H1 (cell line): ENCODE measurements at regions not wholly inside any gene's neighbourhood (a gene's known extent, or its start where the extent isn't known, plus 50 kb on each side); places are given as distances from the start of the nearest gene placed in this dataset.

Experiments
- CTCF ChIA-PET: fragments of 300-600 bp; sonication (Branson Sonifier 250); formaldehyde crosslinking; loops from one replicate; lab custom pipeline; 2021; ENCODE audit not compliant: partially characterized antibody; lab: Charles Lee
- POLR2A ChIA-PET: fragments of 300-600 bp; sonication (Branson Sonifier 250); formaldehyde crosslinking; loops from one replicate; lab custom pipeline; 2021; ENCODE audit warnings: inconsistent platforms; ENCODE audit not compliant: partially characterized antibody; lab: Charles Lee
- DNase-seq, 2 experiments: peaks; one replicate each; pipeline versions ENCODE4 v3.0.0 to v3.0.0-alpha.2; 2010 to 2022; ENCODE audit warnings: low spot score in 2 of 2, low read depth in 1 of 2, mixed read lengths in 1 of 2
- FAIRE-seq: peaks from 2 replicates; lab custom pipeline; 2011; peaks lifted over from hg19 to GRCh38; lab: Jason Lieb, UNC
- H2AFZ ChIP-seq: 2 replicates; pipeline ENCODE4 v1.8.1; 2012; ENCODE audit warnings: low read length, inconsistent platforms
- H2AK5ac ChIP-seq: 2 replicates; pipeline ENCODE4 v1.6.1; 2013; ENCODE audit warnings: low read depth, low read length
- H2BK120ac ChIP-seq: replicated peaks from 2 replicates; pipeline ENCODE3; 2013; ENCODE audit warnings: low read depth, low read length, inconsistent platforms
- H2BK12ac ChIP-seq: 2 replicates; pipeline ENCODE4 v1.6.1; 2013; ENCODE audit warnings: low read depth, low read length
- H2BK15ac ChIP-seq: 2 replicates; pipeline ENCODE4 v1.6.1; 2013; ENCODE audit warnings: low read length
- H2BK20ac ChIP-seq: 2 replicates; pipeline ENCODE4 v1.6.1; 2013; ENCODE audit warnings: low read length
- H2BK5ac ChIP-seq: 2 replicates; pipeline ENCODE4 v1.6.1; 2013; ENCODE audit warnings: low read depth, low read length
- H3K14ac ChIP-seq: 2 replicates; pipeline ENCODE4 v1.6.1; 2013; ENCODE audit warnings: inconsistent platforms; ENCODE audit not compliant: insufficient read length
- H3K18ac ChIP-seq: 2 replicates; pipeline ENCODE4 v1.6.1; 2013; ENCODE audit warnings: low read length; ENCODE audit errors: extremely low read depth
- H3K23ac ChIP-seq: 2 replicates; pipeline ENCODE4 v1.6.1; 2013; ENCODE audit warnings: inconsistent platforms; ENCODE audit not compliant: insufficient read length
- H3K23me2 ChIP-seq: 2 replicates; pipeline ENCODE4 v1.6.1; 2013; ENCODE audit warnings: low read depth, low read length
- H3K27ac ChIP-seq: 2 replicates; pipeline ENCODE4 v1.6.1; 2011; ENCODE audit warnings: low read depth, low read length, inconsistent platforms
- H3K27me3 ChIP-seq, 4 experiments: replicated peaks in 1 of 4; 1 replicate in 1 of 4; 2 replicates in 3 of 4; pipeline versions ENCODE4 v1.6.1 to v1.8.1; 2011 to 2013; ENCODE audit warnings: low read length in 3 of 4, mild to moderate bottlenecking in 3 of 4, inconsistent platforms in 2 of 4, mixed read lengths in 2 of 4, moderate library complexity in 1 of 4; ENCODE audit not compliant: control insufficient read depth in 3 of 4, insufficient read depth in 3 of 4; ENCODE audit errors: extremely low read depth in 1 of 4
- H3K36me3 ChIP-seq, 4 experiments: 2 replicates each; pipeline versions ENCODE4 v1.6.1 to v1.8.1; 2011 to 2013; ENCODE audit warnings: mild to moderate bottlenecking in 4 of 4, low read length in 3 of 4, moderate library complexity in 2 of 4, control low read depth in 1 of 4, inconsistent platforms in 1 of 4; ENCODE audit not compliant: insufficient read depth in 4 of 4, control insufficient read depth in 2 of 4
- H3K4ac ChIP-seq: replicated peaks from 2 replicates; pipeline ENCODE3; 2013; ENCODE audit warnings: low read length, low read depth, mixed read lengths, inconsistent platforms; ENCODE audit not compliant: insufficient read length
- H3K4me1 ChIP-seq, 4 experiments: replicated peaks in 1 of 4; 1 replicate in 1 of 4; 2 replicates in 3 of 4; pipeline versions ENCODE4 v1.6.1 to v1.8.1; 2011 to 2013; ENCODE audit warnings: low read length in 3 of 4, inconsistent platforms in 2 of 4, mixed read lengths in 1 of 4; ENCODE audit not compliant: insufficient read depth in 4 of 4, control insufficient read depth in 3 of 4
- H3K4me2 ChIP-seq, 2 experiments: 2 replicates each; pipeline versions ENCODE4 v1.6.1 to v1.8.1; 2011 to 2013; ENCODE audit warnings: low read depth in 2 of 2, low read length in 2 of 2, control low read depth in 1 of 2, inconsistent platforms in 1 of 2, mild to moderate bottlenecking in 1 of 2; ENCODE audit not compliant: insufficient read depth in 1 of 2
- H3K4me3 ChIP-seq, 4 experiments: fragments of 200-600, 300-600 bp in 1 of 4; sonication (generic), shearing (Covaris generic), sonication (Bioruptor Twin) in 1 of 4; 2 replicates each; pipeline versions ENCODE4 v1.5.1 to v1.8.1; 2011 to 2016; ENCODE audit warnings: low read length in 4 of 4, low read depth in 3 of 4, control low read depth in 2 of 4, inconsistent platforms in 2 of 4, mild to moderate bottlenecking in 2 of 4, mixed read lengths in 1 of 4, moderate library complexity in 1 of 4; ENCODE audit not compliant: insufficient read depth in 2 of 4; ENCODE audit errors: extremely low read depth in 1 of 4
- H3K56ac ChIP-seq: replicated peaks from 2 replicates; pipeline ENCODE3; 2013; ENCODE audit warnings: low read depth, mild to moderate bottlenecking, mixed read lengths, low read length, inconsistent platforms; ENCODE audit not compliant: insufficient read length
- H3K79me1 ChIP-seq: 2 replicates; pipeline ENCODE4 v1.6.1; 2013; ENCODE audit warnings: low read depth, low read length, control low read depth
- H3K79me2 ChIP-seq, 2 experiments: 2 replicates each; pipeline versions ENCODE4 v1.6.1 to v1.8.1; 2012 to 2013; ENCODE audit warnings: low read length in 2 of 2, mild to moderate bottlenecking in 2 of 2, inconsistent platforms in 1 of 2; ENCODE audit not compliant: insufficient read depth in 2 of 2, control insufficient read depth in 1 of 2
- H3K9ac ChIP-seq, 4 experiments: replicated peaks in 1 of 4; 1 replicate in 1 of 4; 2 replicates in 3 of 4; pipeline versions ENCODE4 v1.6.1 to v1.8.1; 2011 to 2013; ENCODE audit warnings: low read depth in 3 of 4, low read length in 3 of 4, control low read depth in 2 of 4, mild to moderate bottlenecking in 2 of 4, moderate library complexity in 2 of 4, inconsistent platforms in 1 of 4; ENCODE audit errors: extremely low read depth in 1 of 4
- H3K9me3 ChIP-seq, 2 experiments: 2 replicates each; pipeline versions ENCODE4 v1.6.1 to v1.8.1; 2012 to 2013; ENCODE audit warnings: mild to moderate bottlenecking in 2 of 2, moderate library complexity in 2 of 2, control low read depth in 1 of 2, inconsistent platforms in 1 of 2, low read depth in 1 of 2, low read length in 1 of 2, mixed read lengths in 1 of 2; ENCODE audit not compliant: insufficient read depth in 2 of 2
- H4K20me1 ChIP-seq, 2 experiments: replicated peaks in 1 of 2; 2 replicates each; pipeline versions ENCODE3 to v1.8.1; 2011 to 2013; ENCODE audit warnings: inconsistent platforms in 2 of 2, low read length in 2 of 2, mild to moderate bottlenecking in 1 of 2; ENCODE audit not compliant: insufficient read depth in 2 of 2, control insufficient read depth in 1 of 2
- H4K5ac ChIP-seq: 2 replicates; pipeline ENCODE4 v1.6.1; 2013; ENCODE audit warnings: low read length, low read depth, mixed read lengths, inconsistent platforms; ENCODE audit not compliant: insufficient read length
- H4K8ac ChIP-seq: 2 replicates; pipeline ENCODE4 v1.8.0; 2013; ENCODE audit warnings: mild to moderate bottlenecking, moderate library complexity, low read length, inconsistent platforms; ENCODE audit not compliant: insufficient read depth; ENCODE audit errors: extremely low read depth
- H4K91ac ChIP-seq: replicated peaks from 2 replicates; pipeline ENCODE3; 2013; ENCODE audit warnings: low read length, mixed read lengths, inconsistent platforms; ENCODE audit not compliant: insufficient read length
- CTCF ChIP-seq, 3 experiments: IDR thresholded peaks; 1 replicate in 2 of 3; 2 replicates in 1 of 3; pipeline versions ENCODE4 v1.5.1 to v1.6.1; 2011; ENCODE audit warnings: low read length in 3 of 3, mild to moderate bottlenecking in 3 of 3, inconsistent platforms in 2 of 3, low read depth in 1 of 3, moderate library complexity in 1 of 3; ENCODE audit not compliant: insufficient read depth in 1 of 3; ENCODE audit errors: control extremely low read depth in 1 of 3
- MAX ChIP-seq: IDR thresholded peaks from 2 replicates; pipeline ENCODE4 v1.6.1; 2012; ENCODE audit warnings: inconsistent platforms
- WGBS, 2 experiments: shearing (Covaris generic) in 1 of 2; methylation state at CpG; one replicate each; pipeline versions ENCODE4 v1.1.6 to v1.1.7; 2013 to 2015; ENCODE audit warnings: low lambda C conversion rate in 2 of 2, mixed read lengths in 2 of 2, inconsistent platforms in 1 of 2, low coverage in 1 of 2, missing lambda C conversion rate in 1 of 2; ENCODE audit not compliant: insufficient replicate concordance in 2 of 2, insufficient coverage in 1 of 2, insufficient read length in 1 of 2; ENCODE audit errors: extremely low coverage in 1 of 2, missing lambda C conversion rate in 1 of 2; 5-methylcytosine and 5-hydroxymethylcytosine counted together

- Histone ChIP-seq H3K9me3 (no peaks in the 10 kb centered on the region), H3K4me2 (no peak overlapping the region), H3K9ac (no peak overlapping the region), H2BK5ac (no peak overlapping the region), H3K27me3 (peaks cover 0 to 1% (median 0%) of the 10 kb centered on the region in 4 experiments; a peak in 1 of 7 replicates), H3K18ac (no peak overlapping the region), H2BK120ac (no peak overlapping the region), H4K20me1 (no peaks in the 10 kb centered on the region), H2AK5ac (no peak overlapping the region), H3K36me3 (no peaks in the 10 kb centered on the region), H3K79me1 (no peaks in the 10 kb centered on the region), H3K4me3 (no peak overlapping the region), H3K4me1 (peaks cover 4 to 9% (median 7%) of the 10 kb centered on the region in 4 experiments), H3K79me2 (no peaks in the 10 kb centered on the region), H4K8ac (no peak overlapping the region), H2AFZ (no peak overlapping the region), H4K91ac (no peak overlapping the region), H3K4ac (no peak overlapping the region), H2BK12ac (no peak overlapping the region), H3K14ac (no peak overlapping the region), H3K27ac (no peak overlapping the region), H2BK20ac (no peak overlapping the region), H3K23ac (no peak overlapping the region), H3K56ac (no peak overlapping the region), H4K5ac (no peak overlapping the region), H3K23me2 (no peaks in the 10 kb centered on the region), H2BK15ac (no peak overlapping the region)
- ChIA-PET CTCF (interaction anchor here (0.6 to 4.2 kb wide), 20 partner anchors 9 to 1197 kb away, joined by 3 to 18 read pairs (median 3); no protein-coding TSS in a partner anchor), POLR2A (interaction anchor here (1.0 kb wide), 1 partner anchor 178 kb away, joined by 3 read pairs; no protein-coding TSS in a partner anchor)
- DNase-seq (no peak), FAIRE-seq (no peak)
- WGBS, 2 experiments, result 84% methylated on average over 7 of the region's 7 CpGs; no CpG with 5 or more reads in 1 of the 2 experiments
- TF ChIP-seq MAX (no peak), CTCF (IDR thresholded peaks at IDR 0.05; ENCODE audit: control extremely low read depth in 1 of 3, insufficient read depth in 1 of 3, low read depth in 1 of 3, low read length in 3 of 3) (peak in 2 of 3 experiments; percentile 17 to 30; a peak in 2 of 4 replicates)
These were observed 223.2 kb upstream of the LMCD1 start for GRCh38 chr3:8278448-8278847.
